Smooth muscle cell (in vitro differentiated cells): ENCODE measurements at regions not wholly inside any gene's neighbourhood (a gene's known extent, or its start where the extent isn't known, plus 50 kb on each side); places are given as distances from the start of the nearest gene placed in this dataset.

Experiments used
- DNase-seq: peaks from one replicate; lab custom pipeline; 2025; ENCODE audit not compliant: unreplicated experiment; lab: John Stamatoyannopoulos, UW
- H2AFZ ChIP-seq: fragments of 200-600 bp; sonication (generic); 2 replicates; pipeline ENCODE4 v1.6.0; 2016; ENCODE audit warnings: antibody characterized with exemption, low read depth, mild to moderate bottlenecking
- H3F3A ChIP-seq: fragments of 200-600 bp; sonication (generic); 2 replicates; pipeline ENCODE4 v1.6.0; 2017; ENCODE audit warnings: antibody characterized with exemption, low read depth
- H3K27ac ChIP-seq: fragments of 200-600 bp; sonication (generic); 2 replicates; pipeline ENCODE4 v1.5.1; 2016; ENCODE audit warnings: low read depth, mild to moderate bottlenecking
- H3K27me3 ChIP-seq: fragments of 200-600 bp; sonication (generic); 2 replicates; pipeline ENCODE4 v1.6.1; 2016; ENCODE audit warnings: low read depth, mild to moderate bottlenecking
- H3K36me3 ChIP-seq: fragments of 200-600 bp; sonication (generic); 2 replicates; pipeline ENCODE4 v1.5.1; 2016; ENCODE audit warnings: low read depth
- H3K4me1 ChIP-seq: fragments of 200-600 bp; sonication (generic); 2 replicates; pipeline ENCODE4 v1.5.1; 2016; ENCODE audit warnings: low read depth
- H3K4me2 ChIP-seq: fragments of 200-600 bp; sonication (generic); 2 replicates; pipeline ENCODE4 v1.6.0; 2016; ENCODE audit warnings: mild to moderate bottlenecking
- H3K4me3 ChIP-seq: fragments of 200-600 bp; sonication (generic); 2 replicates; pipeline ENCODE4 v1.5.1; 2016; ENCODE audit warnings: mild to moderate bottlenecking
- H3K79me2 ChIP-seq: fragments of 200-600 bp; sonication (generic); 2 replicates; pipeline ENCODE4 v1.6.0; 2016; ENCODE audit warnings: low read depth, mild to moderate bottlenecking
- H3K9ac ChIP-seq: fragments of 200-600 bp; sonication (generic); 2 replicates; pipeline ENCODE4 v1.6.0; 2016; ENCODE audit warnings: low read depth
- H3K9me3 ChIP-seq: fragments of 200-600 bp; sonication (generic); replicated peaks from 2 replicates; pipeline ENCODE4 v1.5.1; 2016; ENCODE audit warnings: low read depth
- H4K20me1 ChIP-seq: fragments of 200-600 bp; sonication (generic); 2 replicates; pipeline ENCODE4 v1.6.0; 2016; ENCODE audit warnings: low read depth
- CTCF ChIP-seq: fragments of 200-600 bp; sonication (generic); IDR thresholded peaks from 2 replicates; pipeline ENCODE4 v1.5.1; 2017; ENCODE audit warnings: borderline replicate concordance, mild to moderate bottlenecking, antibody characterized with exemption; ENCODE audit not compliant: insufficient read depth, poor library complexity, severe bottlenecking
- WGBS: methylation state at CpG from one replicate; pipeline ENCODE4 v1.1.7; 2016; ENCODE audit warnings: low lambda C conversion rate; 5-methylcytosine and 5-hydroxymethylcytosine counted together

GRCh38 chr18:59063300-59063906, 76.3 kb upstream of the SEC11C start:
- no peaks in the 10 kb centered on the region for H3F3A ChIP-seq
- H3K36me3 ChIP-seq = no peaks in the 10 kb centered on the region
- no peak overlapping the region for H3K9ac ChIP-seq
- no peaks in the 10 kb centered on the region for H3K27me3 ChIP-seq
- peak overlapping the region; percentile 50 for H3K4me2 ChIP-seq
- DNase-seq = no peak
- H4K20me1 ChIP-seq = no peaks in the 10 kb centered on the region
- H3K27ac ChIP-seq = no peak overlapping the region
- H3K4me1 ChIP-seq = peaks cover 6% of the 10 kb centered on the region
- H3K9me3 ChIP-seq = no peaks in the 10 kb centered on the region
- no peaks in the 10 kb centered on the region for H3K79me2 ChIP-seq
- TF ChIP-seq CTCF = no peak
- 73% methylated on average over 7 of the region's 7 CpGs for WGBS
- H3K4me3 ChIP-seq = no peak overlapping the region
- H2AFZ ChIP-seq = no peak overlapping the region

GRCh38 chr18:59063912-59064311, 75.8 kb upstream of the SEC11C start:
- Histone ChIP-seq H3K79me2 (no peaks in the 10 kb centered on the region), H4K20me1 (no peaks in the 10 kb centered on the region), H3K4me2 (peak overlapping the region; percentile 50), H3K36me3 (no peaks in the 10 kb centered on the region), H3K27me3 (no peaks in the 10 kb centered on the region), H3K9me3 (no peaks in the 10 kb centered on the region), H3K27ac (no peak overlapping the region), H3K9ac (no peak overlapping the region), H3K4me1 (peaks cover 6% of the 10 kb centered on the region), H2AFZ (no peak overlapping the region), H3K4me3 (no peak overlapping the region), H3F3A (no peaks in the 10 kb centered on the region)
- DNase-seq = no peak
- no peak for TF ChIP-seq CTCF
- 47% methylated on average over 4 of the region's 4 CpGs for WGBS

GRCh38 chr18:59065684-59066083, 74.0 kb upstream of the SEC11C start:
- no peaks in the 10 kb centered on the region for H3K79me2 ChIP-seq
- H3K9ac ChIP-seq = no peak overlapping the region
- no peak overlapping the region for H3K4me3 ChIP-seq
- H3K4me2 ChIP-seq = peak overlapping the region; percentile 20
- DNase-seq = no peak
- no peaks in the 10 kb centered on the region for H3K9me3 ChIP-seq
- no peaks in the 10 kb centered on the region for H4K20me1 ChIP-seq
- no peak overlapping the region for H2AFZ ChIP-seq
- H3K36me3 ChIP-seq = no peaks in the 10 kb centered on the region
- no peaks in the 10 kb centered on the region for H3F3A ChIP-seq
- no peak for TF ChIP-seq CTCF
- H3K27ac ChIP-seq = peak overlapping the region; percentile 11
- peaks cover 6% of the 10 kb centered on the region for H3K4me1 ChIP-seq
- 48% methylated on average over 6 of the region's 6 CpGs for WGBS
- no peaks in the 10 kb centered on the region for H3K27me3 ChIP-seq

- peak; percentile 21 for TF ChIP-seq CTCF
- no peak for DNase-seq
Observed at GRCh38 chr18:59067873-59068272, 71.8 kb upstream of the SEC11C start.

More at GRCh38 chr18:59067873-59068272, 71.8 kb upstream of the SEC11C start:
- no peaks in the 10 kb centered on the region for H3K9me3 ChIP-seq
- 58% methylated on average over 2 of the region's 2 CpGs for WGBS
- no peak overlapping the region for H3K4me3 ChIP-seq
- H3K27me3 ChIP-seq = no peaks in the 10 kb centered on the region
- H3K4me2 ChIP-seq = no peak overlapping the region
- no peak overlapping the region for H3K9ac ChIP-seq
- no peaks in the 10 kb centered on the region for H3K79me2 ChIP-seq
- H2AFZ ChIP-seq = no peak overlapping the region
- H3K27ac ChIP-seq = no peak overlapping the region
- H3K4me1 ChIP-seq = peaks cover 6% of the 10 kb centered on the region
- H3K36me3 ChIP-seq = no peaks in the 10 kb centered on the region
- H3F3A ChIP-seq = no peaks in the 10 kb centered on the region
- H4K20me1 ChIP-seq = no peaks in the 10 kb centered on the region
